ENCODE measurements at regions not wholly inside any gene's neighbourhood (a gene's known extent, or its start where the extent isn't known, plus 50 kb on each side); places are given as distances from the start of the nearest gene placed in this dataset.

DNA sequence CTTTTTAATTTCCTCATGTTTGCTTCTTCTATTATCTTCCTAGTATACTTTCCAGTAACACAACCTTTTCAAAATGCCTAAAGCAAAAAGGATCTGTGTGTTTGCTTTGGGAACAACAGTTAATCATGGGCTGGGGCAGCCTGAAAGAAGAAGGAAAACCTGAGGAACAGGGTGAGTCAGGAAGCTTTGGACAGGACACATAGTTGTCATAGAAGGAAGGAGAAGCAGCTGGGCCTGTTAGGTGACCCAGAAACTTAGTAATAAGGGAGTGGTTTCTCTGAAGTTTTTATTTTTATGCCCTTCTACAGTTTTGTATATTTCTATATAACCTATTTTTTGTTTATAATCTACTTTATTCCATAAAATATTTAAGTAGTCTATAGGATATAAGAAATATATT is 61.4 kb downstream of the CD24 start:
- no peak for TF ChIP-seq SMC3 (conservative IDR thresholded peaks at IDR 0.05; ENCODE audit: poor library complexity)
- TF ChIP-seq RAD21 (conservative IDR thresholded peaks at IDR 0.05) = no peak
- no peak for TF ChIP-seq POLR2AphosphoS5 (IDR thresholded peaks at IDR 0.05)
- no peak for TF ChIP-seq TAF1 (IDR thresholded peaks at IDR 0.05; ENCODE audit: low read depth)
- TF ChIP-seq, protein P1, sequence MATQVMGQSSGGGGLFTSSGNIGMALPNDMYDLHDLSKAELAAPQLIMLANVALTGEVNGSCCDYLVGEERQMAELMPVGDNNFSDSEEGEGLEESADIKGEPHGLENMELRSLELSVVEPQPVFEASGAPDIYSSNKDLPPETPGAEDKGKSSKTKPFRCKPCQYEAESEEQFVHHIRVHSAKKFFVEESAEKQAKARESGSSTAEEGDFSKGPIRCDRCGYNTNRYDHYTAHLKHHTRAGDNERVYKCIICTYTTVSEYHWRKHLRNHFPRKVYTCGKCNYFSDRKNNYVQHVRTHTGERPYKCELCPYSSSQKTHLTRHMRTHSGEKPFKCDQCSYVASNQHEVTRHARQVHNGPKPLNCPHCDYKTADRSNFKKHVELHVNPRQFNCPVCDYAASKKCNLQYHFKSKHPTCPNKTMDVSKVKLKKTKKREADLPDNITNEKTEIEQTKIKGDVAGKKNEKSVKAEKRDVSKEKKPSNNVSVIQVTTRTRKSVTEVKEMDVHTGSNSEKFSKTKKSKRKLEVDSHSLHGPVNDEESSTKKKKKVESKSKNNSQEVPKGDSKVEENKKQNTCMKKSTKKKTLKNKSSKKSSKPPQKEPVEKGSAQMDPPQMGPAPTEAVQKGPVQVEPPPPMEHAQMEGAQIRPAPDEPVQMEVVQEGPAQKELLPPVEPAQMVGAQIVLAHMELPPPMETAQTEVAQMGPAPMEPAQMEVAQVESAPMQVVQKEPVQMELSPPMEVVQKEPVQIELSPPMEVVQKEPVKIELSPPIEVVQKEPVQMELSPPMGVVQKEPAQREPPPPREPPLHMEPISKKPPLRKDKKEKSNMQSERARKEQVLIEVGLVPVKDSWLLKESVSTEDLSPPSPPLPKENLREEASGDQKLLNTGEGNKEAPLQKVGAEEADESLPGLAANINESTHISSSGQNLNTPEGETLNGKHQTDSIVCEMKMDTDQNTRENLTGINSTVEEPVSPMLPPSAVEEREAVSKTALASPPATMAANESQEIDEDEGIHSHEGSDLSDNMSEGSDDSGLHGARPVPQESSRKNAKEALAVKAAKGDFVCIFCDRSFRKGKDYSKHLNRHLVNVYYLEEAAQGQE (IDR thresholded peaks at IDR 0.05; ENCODE audit: borderline replicate concordance) = no peak
- TF ChIP-seq MXI1 (conservative IDR thresholded peaks at IDR 0.05; ENCODE audit: poor library complexity, severe bottlenecking) = no peak
- no peak for TF ChIP-seq EZH2 (IDR thresholded peaks at IDR 0.05; ENCODE audit: borderline replicate concordance, insufficient read depth, low read length, poor library complexity, severe bottlenecking)
- TF ChIP-seq, protein P2, sequence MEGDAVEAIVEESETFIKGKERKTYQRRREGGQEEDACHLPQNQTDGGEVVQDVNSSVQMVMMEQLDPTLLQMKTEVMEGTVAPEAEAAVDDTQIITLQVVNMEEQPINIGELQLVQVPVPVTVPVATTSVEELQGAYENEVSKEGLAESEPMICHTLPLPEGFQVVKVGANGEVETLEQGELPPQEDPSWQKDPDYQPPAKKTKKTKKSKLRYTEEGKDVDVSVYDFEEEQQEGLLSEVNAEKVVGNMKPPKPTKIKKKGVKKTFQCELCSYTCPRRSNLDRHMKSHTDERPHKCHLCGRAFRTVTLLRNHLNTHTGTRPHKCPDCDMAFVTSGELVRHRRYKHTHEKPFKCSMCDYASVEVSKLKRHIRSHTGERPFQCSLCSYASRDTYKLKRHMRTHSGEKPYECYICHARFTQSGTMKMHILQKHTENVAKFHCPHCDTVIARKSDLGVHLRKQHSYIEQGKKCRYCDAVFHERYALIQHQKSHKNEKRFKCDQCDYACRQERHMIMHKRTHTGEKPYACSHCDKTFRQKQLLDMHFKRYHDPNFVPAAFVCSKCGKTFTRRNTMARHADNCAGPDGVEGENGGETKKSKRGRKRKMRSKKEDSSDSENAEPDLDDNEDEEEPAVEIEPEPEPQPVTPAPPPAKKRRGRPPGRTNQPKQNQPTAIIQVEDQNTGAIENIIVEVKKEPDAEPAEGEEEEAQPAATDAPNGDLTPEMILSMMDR (IDR thresholded peaks at IDR 0.05; ENCODE audit: poor library complexity, severe bottlenecking) = no peak
- TF ChIP-seq EP300 (conservative IDR thresholded peaks at IDR 0.05; ENCODE audit: poor library complexity, severe bottlenecking) = no peak
- H3K9me2 ChIP-seq (ENCODE audit: insufficient read depth, low read length) = no peaks in the 10 kb centered on the region
- no peak overlapping the region for H2AFZ ChIP-seq (ENCODE audit: low read depth, low read length)
- no peak overlapping the region for H3K27ac ChIP-seq (ENCODE audit: low read length)
- H3K9me3 ChIP-seq (ENCODE audit: low read length) = no peaks in the 10 kb centered on the region
- no peaks in the 10 kb centered on the region for H3F3A ChIP-seq (ENCODE audit: insufficient read depth, low read length, poor library complexity, severe bottlenecking)
- H3K4me3 ChIP-seq (ENCODE audit: low read length) = no peak overlapping the region
- H3K79me2 ChIP-seq (replicated peaks; ENCODE audit: insufficient read depth, low read length) = no peaks in the 10 kb centered on the region
- no peak overlapping the region for H3K9ac ChIP-seq (ENCODE audit: low read length)
- no peaks in the 10 kb centered on the region for H3K27me3 ChIP-seq (ENCODE audit: insufficient read depth, low read depth, low read length)
- H3K4me2 ChIP-seq (ENCODE audit: low read length) = no peak overlapping the region
- no peaks in the 10 kb centered on the region for H3K36me3 ChIP-seq (ENCODE audit: insufficient read depth, low read length)
- H4K20me1 ChIP-seq (ENCODE audit: insufficient read depth) = no peaks in the 10 kb centered on the region

DNA sequence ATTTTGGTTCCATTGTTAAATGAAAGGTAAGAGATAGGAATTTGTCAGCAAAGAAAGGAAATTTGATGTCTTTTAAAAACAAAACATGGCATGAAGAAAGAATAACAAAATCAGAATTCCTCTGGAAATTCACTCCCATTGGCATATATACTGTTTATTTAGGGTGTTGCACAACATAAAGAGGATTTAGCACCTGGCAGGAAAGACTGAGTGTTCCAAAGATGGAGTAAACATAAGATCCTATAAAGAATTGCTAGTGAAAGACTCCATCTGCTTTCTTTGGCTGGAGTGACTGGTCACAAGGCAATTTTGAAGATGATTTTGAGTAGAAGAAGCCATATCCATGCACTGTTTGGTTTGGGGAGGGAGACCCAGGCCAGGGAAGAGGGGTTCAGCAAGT is 62.4 kb downstream of the CD24 start:
- no peak for TF ChIP-seq TAF1 (IDR thresholded peaks at IDR 0.05; ENCODE audit: low read depth)
- TF ChIP-seq, protein P1 (IDR thresholded peaks at IDR 0.05; ENCODE audit: borderline replicate concordance) = no peak
- no peak for TF ChIP-seq MXI1 (conservative IDR thresholded peaks at IDR 0.05; ENCODE audit: poor library complexity, severe bottlenecking)
- Histone ChIP-seq H3K9me3 (ENCODE audit: low read length) (no peaks in the 10 kb centered on the region), H3K4me3 (ENCODE audit: low read length) (no peak overlapping the region), H3K27me3 (ENCODE audit: insufficient read depth, low read depth, low read length) (no peaks in the 10 kb centered on the region), H3K9ac (ENCODE audit: low read length) (no peak overlapping the region), H3K36me3 (ENCODE audit: insufficient read depth, low read length) (no peaks in the 10 kb centered on the region), H3K27ac (ENCODE audit: low read length) (no peak overlapping the region), H3K9me2 (ENCODE audit: insufficient read depth, low read length) (no peaks in the 10 kb centered on the region), H2AFZ (ENCODE audit: low read depth, low read length) (no peak overlapping the region), H3K79me2 (replicated peaks; ENCODE audit: insufficient read depth, low read length) (no peaks in the 10 kb centered on the region), H4K20me1 (ENCODE audit: insufficient read depth) (no peaks in the 10 kb centered on the region), H3F3A (ENCODE audit: insufficient read depth, low read length, poor library complexity, severe bottlenecking) (no peaks in the 10 kb centered on the region), H3K4me2 (ENCODE audit: low read length) (no peak overlapping the region)

All from neural cell (in vitro differentiated cells).